H1 (cell line): ENCODE measurements at regions not wholly inside any gene's neighbourhood (a gene's known extent, or its start where the extent isn't known, plus 50 kb on each side); places are given as distances from the start of the nearest gene placed in this dataset.

Experiments used
- ATF3 ChIP-seq: IDR thresholded peaks from 2 replicates; pipeline ENCODE4 v1.6.1; 2011; ENCODE audit warnings: low read depth, mild to moderate bottlenecking, low read length; ENCODE audit not compliant: insufficient read depth
- FOSL1 ChIP-seq: IDR thresholded peaks from 2 replicates; pipeline ENCODE4 v1.6.1; 2011; ENCODE audit warnings: mild to moderate bottlenecking, low read depth, low read length, moderate library complexity; ENCODE audit not compliant: insufficient read depth
- GABPA ChIP-seq: IDR thresholded peaks from 2 replicates; pipeline ENCODE4 v1.6.1; 2011; ENCODE audit warnings: mild to moderate bottlenecking, low read length, moderate library complexity, borderline replicate concordance; ENCODE audit not compliant: insufficient read depth
- POLR2A ChIP-seq, 2 experiments: IDR thresholded peaks; 1 replicate in 1 of 2; 2 replicates in 1 of 2; pipeline ENCODE4 v1.6.1; 2011; ENCODE audit warnings: low read depth in 2 of 2, low read length in 2 of 2, mild to moderate bottlenecking in 2 of 2; ENCODE audit errors: control extremely low read depth in 1 of 2

GRCh38 chr2:55101466-55101865, 51.2 kb upstream of the RTN4 start (continued):
- TF ChIP-seq ATF3: no peak
- no peak for TF ChIP-seq POLR2A (IDR thresholded peaks at IDR 0.05; ENCODE audit: control extremely low read depth in 1 of 2, low read depth in 2 of 2, low read length in 2 of 2)
- TF ChIP-seq GABPA: no peak
- TF ChIP-seq FOSL1: no peak
